Activated CD8-positive, alpha-beta T cell treated with anti-CD3 and anti-CD28 coated beads for 36 hours (primary cell): ENCODE measurements at regions not wholly inside any gene's neighbourhood (a gene's known extent, or its start where the extent isn't known, plus 50 kb on each side); places are given as distances from the start of the nearest gene placed in this dataset.

Source experiments
- ATAC-seq: fragments of 200-7000 bp; cut with Tn5 transposase; one replicate; pipeline ENCODE4 v1.10.0; 2021; ENCODE audit warnings: mild to moderate bottlenecking, moderate library complexity
- CTCF ChIA-PET: fragments of 350-600 bp; sonication (Branson Sonifier 250); formaldehyde crosslinking; loops from one replicate; lab custom pipeline; 2021; ENCODE audit warnings: antibody characterized with exemption; lab: Charles Lee
- POLR2A ChIA-PET: fragments of 350-600 bp; sonication (Branson Sonifier 250); formaldehyde crosslinking; loops from one replicate; lab custom pipeline; 2021; ENCODE audit warnings: antibody characterized with exemption; lab: Charles Lee
- DNase-seq: peaks from one replicate; pipeline ENCODE4 v3.0.0-alpha.2; 2020
- H3K27ac Mint-ChIP-seq: one replicate; pipeline ENCODE4 v1.8.0; 2021; ENCODE audit warnings: mild to moderate bottlenecking, mixed read lengths
- H3K27me3 Mint-ChIP-seq: one replicate; pipeline ENCODE4 v1.8.0; 2021; ENCODE audit warnings: mixed read lengths
- H3K36me3 Mint-ChIP-seq: one replicate; pipeline ENCODE4 v1.8.0; 2021; ENCODE audit warnings: low read depth, mixed read lengths
- H3K4me1 Mint-ChIP-seq: one replicate; pipeline ENCODE4 v1.8.0; 2021; ENCODE audit warnings: low read depth, mixed read lengths
- H3K4me3 Mint-ChIP-seq: one replicate; pipeline ENCODE4 v1.8.0; 2021; ENCODE audit warnings: mild to moderate bottlenecking, moderate library complexity, mixed read lengths
- H3K9me3 Mint-ChIP-seq: one replicate; pipeline ENCODE4 v1.8.0; 2021; ENCODE audit warnings: mixed read lengths
- CTCF ChIP-seq: fragments of 200-600 bp; IDR thresholded peaks from one replicate; pipeline ENCODE4 v1.8.0; 2022; ENCODE audit warnings: antibody characterized with exemption, mild to moderate bottlenecking
- intact Hi-C: fragments of 100-400 bp; cut with micrococcal nuclease; formaldehyde crosslinking; loops from one replicate; pipeline ENCODE4 v1.10.0; 2022

- intact Hi-C loops: no loop called here
- H3K9me3 Mint-ChIP-seq: no peaks in the 10 kb centered on the region
- peaks cover 3% of the 10 kb centered on the region for H3K27me3 Mint-ChIP-seq
- CTCF ChIA-PET: no interaction called here
- no peak for DNase-seq
- H3K27ac Mint-ChIP-seq: no peak overlapping the region
- no peak for ATAC-seq
- no peak for TF ChIP-seq CTCF
- H3K4me3 Mint-ChIP-seq: no peak overlapping the region
- no peaks in the 10 kb centered on the region for H3K36me3 Mint-ChIP-seq
- POLR2A ChIA-PET: no interaction called here
- no peaks in the 10 kb centered on the region for H3K4me1 Mint-ChIP-seq
Observed at GRCh38 chr18:35797948-35798347, 174.5 kb upstream of the RMP24 start.

GRCh38 chr18:35803551-35803950 lies 168.9 kb upstream of the RMP24 start:
- POLR2A ChIA-PET: no interaction called here
- CTCF ChIA-PET: no interaction called here
- H3K9me3 Mint-ChIP-seq: no peaks in the 10 kb centered on the region
- no peak for TF ChIP-seq CTCF
- intact Hi-C loops: no loop called here
- H3K27ac Mint-ChIP-seq: no peak overlapping the region
- H3K4me3 Mint-ChIP-seq: no peak overlapping the region
- no peak for ATAC-seq
- no peaks in the 10 kb centered on the region for H3K4me1 Mint-ChIP-seq
- H3K27me3 Mint-ChIP-seq: peaks cover 2% of the 10 kb centered on the region
- no peak for DNase-seq
- no peaks in the 10 kb centered on the region for H3K36me3 Mint-ChIP-seq

- ChIA-PET POLR2A (interaction anchor here (0.6 kb wide), 1 partner anchor 31 kb away, joined by 3 read pairs; no protein-coding TSS in a partner anchor), CTCF (no interaction called here)
- no peak for ATAC-seq
- Mint-ChIP-seq H3K9me3 (no peaks in the 10 kb centered on the region), H3K4me3 (no peak overlapping the region), H3K27me3 (peaks cover 6% of the 10 kb centered on the region), H3K4me1 (peaks cover 2% of the 10 kb centered on the region), H3K27ac (no peak overlapping the region), H3K36me3 (no peaks in the 10 kb centered on the region)
- DNase-seq: no peak
- no peak for TF ChIP-seq CTCF
- intact Hi-C loops: no loop called here
Observed at GRCh38 chr18:35804377-35804776, 168.1 kb upstream of the RMP24 start.

- Mint-ChIP-seq H3K4me1 (peaks cover 10% of the 10 kb centered on the region), H3K27me3 (peaks cover 21% of the 10 kb centered on the region), H3K36me3 (no peaks in the 10 kb centered on the region), H3K27ac (no peak overlapping the region), H3K4me3 (no peak overlapping the region), H3K9me3 (no peaks in the 10 kb centered on the region)
- POLR2A ChIA-PET: no interaction called here
- intact Hi-C loops: no loop called here
- CTCF ChIA-PET: no interaction called here
- no peak for ATAC-seq
- no peak for TF ChIP-seq CTCF
- no peak for DNase-seq
Observed at GRCh38 chr18:35807811-35808335, 164.6 kb upstream of the RMP24 start.

GRCh38 chr18:35808796-35809195 lies 163.7 kb upstream of the RMP24 start:
- peaks cover 24% of the 10 kb centered on the region for H3K27me3 Mint-ChIP-seq
- H3K4me3 Mint-ChIP-seq: no peak overlapping the region
- ChIA-PET POLR2A (no interaction called here), CTCF (no interaction called here)
- DNase-seq: no peak
- ATAC-seq: no peak
- no peak overlapping the region for H3K27ac Mint-ChIP-seq
- H3K4me1 Mint-ChIP-seq: peaks cover 10% of the 10 kb centered on the region
- H3K36me3 Mint-ChIP-seq: no peaks in the 10 kb centered on the region
- intact Hi-C loops: no loop called here
- no peak for TF ChIP-seq CTCF
- no peaks in the 10 kb centered on the region for H3K9me3 Mint-ChIP-seq
